Ovary (tissue), 7 donors: ENCODE measurements at regions not wholly inside any gene's neighbourhood (a gene's known extent, or its start where the extent isn't known, plus 50 kb on each side); places are given as distances from the start of the nearest gene placed in this dataset.

Experiments used
- DNase-seq, 5 donors: peaks; one replicate each; pipeline ENCODE4 v3.0.0-alpha.2; 2019 to 2020
- H3K27ac ChIP-seq, 2 donors: fragments of 200-600 bp; one replicate each; pipeline versions ENCODE4 v1.5.1 to v1.8.0; 2019 to 2022
- H3K27me3 ChIP-seq: fragments of 200-600 bp; one replicate; pipeline ENCODE4 v1.8.0; 2022
- H3K36me3 ChIP-seq: fragments of 200-600 bp; sonication (generic); one replicate; pipeline ENCODE4 v1.5.1; 2019
- H3K4me1 ChIP-seq: one replicate; pipeline ENCODE4 v1.8.1; 2013; ENCODE audit warnings: mild to moderate bottlenecking, moderate library complexity; ENCODE audit not compliant: insufficient read depth
- H3K4me3 ChIP-seq: fragments of 200-600 bp; sonication (generic); one replicate; pipeline ENCODE4 v1.5.1; 2017
- H3K9me3 ChIP-seq, 2 donors: fragments of 200-600 bp in 1 of 2; sonication (generic) in 1 of 2; one replicate each; pipeline versions ENCODE4 v1.5.1 to v1.8.1; 2013 to 2019; ENCODE audit warnings: mild to moderate bottlenecking in 1 of 2, moderate library complexity in 1 of 2
- EP300 ChIP-seq: sonication (generic); formaldehyde crosslinking; IDR thresholded peaks from one replicate; pipeline ENCODE4 v1.6.1; 2017; ENCODE audit warnings: antibody characterized with exemption
- POLR2A ChIP-seq: fragments of 450-650 bp; IDR thresholded peaks from one replicate; pipeline ENCODE4 v1.6.1; 2017; ENCODE audit warnings: antibody characterized with exemption, mild to moderate bottlenecking, moderate library complexity
- WGBS, 3 donors: extraction: QIAGEN DNeasy Blood & Tissue Kit in 1 of 3; methylation state at CpG; one replicate each; pipeline versions ENCODE4 v1.1.5 to v1.1.7; 2013 to 2017; 5-methylcytosine and 5-hydroxymethylcytosine counted together
- intact Hi-C, 4 donors: fragments of 100-400 bp; cut with DNase I; formaldehyde crosslinking; loops; one replicate each; pipeline versions ENCODE4 v1.11.0 to v1.15.1; 2022 to 2023
- TF ChIP-seq, protein P1 (sequence below), 3 donors: fragments of 450-650 bp in 2 of 3; fragments of 200-600 bp in 1 of 3; IDR thresholded peaks; one replicate each; pipeline versions ENCODE4 v1.5.1 to v1.8.0; 2016 to 2022; ENCODE audit warnings: antibody characterized with exemption in 3 of 3, mild to moderate bottlenecking in 1 of 3
- donor health status: DM: no; HTN: no; CAD: no; lungs with moderate emphysema.
- donor health status: DM: no; HTN: no; CAD: no.
- donor health status: Bipolar disorder and iron deficiency.
- donor health status: DM: no; HTN: no; CAD: no.
- donor health status: DM: yes; HTN: yes; CAD: no.

DNA sequence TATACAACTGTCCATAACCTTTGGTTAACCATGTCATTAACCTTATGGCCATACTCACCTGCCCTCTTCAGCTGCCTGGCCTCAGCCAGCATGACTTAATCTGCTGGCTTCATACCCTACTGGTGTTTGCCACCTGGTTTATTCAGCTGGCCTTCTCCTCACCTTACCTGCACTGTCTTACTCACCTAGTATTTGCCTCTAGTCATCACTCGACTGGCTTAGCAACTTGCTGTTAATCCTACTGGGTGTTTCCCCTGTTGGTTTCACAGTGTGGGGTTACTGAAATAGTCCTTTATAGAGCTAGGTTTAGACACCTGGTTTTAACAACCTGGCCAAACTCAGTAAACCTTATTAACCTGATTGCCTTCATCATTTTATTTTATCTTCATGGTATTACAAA, 96.4 kb downstream of the IL12A start:
- H3K36me3 ChIP-seq, result no peaks in the 10 kb centered on the region
- TF ChIP-seq, protein P1, sequence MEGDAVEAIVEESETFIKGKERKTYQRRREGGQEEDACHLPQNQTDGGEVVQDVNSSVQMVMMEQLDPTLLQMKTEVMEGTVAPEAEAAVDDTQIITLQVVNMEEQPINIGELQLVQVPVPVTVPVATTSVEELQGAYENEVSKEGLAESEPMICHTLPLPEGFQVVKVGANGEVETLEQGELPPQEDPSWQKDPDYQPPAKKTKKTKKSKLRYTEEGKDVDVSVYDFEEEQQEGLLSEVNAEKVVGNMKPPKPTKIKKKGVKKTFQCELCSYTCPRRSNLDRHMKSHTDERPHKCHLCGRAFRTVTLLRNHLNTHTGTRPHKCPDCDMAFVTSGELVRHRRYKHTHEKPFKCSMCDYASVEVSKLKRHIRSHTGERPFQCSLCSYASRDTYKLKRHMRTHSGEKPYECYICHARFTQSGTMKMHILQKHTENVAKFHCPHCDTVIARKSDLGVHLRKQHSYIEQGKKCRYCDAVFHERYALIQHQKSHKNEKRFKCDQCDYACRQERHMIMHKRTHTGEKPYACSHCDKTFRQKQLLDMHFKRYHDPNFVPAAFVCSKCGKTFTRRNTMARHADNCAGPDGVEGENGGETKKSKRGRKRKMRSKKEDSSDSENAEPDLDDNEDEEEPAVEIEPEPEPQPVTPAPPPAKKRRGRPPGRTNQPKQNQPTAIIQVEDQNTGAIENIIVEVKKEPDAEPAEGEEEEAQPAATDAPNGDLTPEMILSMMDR (IDR thresholded peaks at IDR 0.05), result no peak
- TF ChIP-seq EP300 (no peak), POLR2A (no peak)
- intact Hi-C loops, result no loop called here
- no peak overlapping the region for H3K27ac ChIP-seq
- no peak overlapping the region for H3K4me3 ChIP-seq
- H3K27me3 ChIP-seq, result no peaks in the 10 kb centered on the region
- H3K4me1 ChIP-seq, result no peaks in the 10 kb centered on the region
- H3K9me3 ChIP-seq, result no peaks in the 10 kb centered on the region
- DNase-seq, result no peak
- WGBS, 3 donors, result 80 to 92% (median 91%) methylated on average over 1 of the region's 1 CpG

GRCh38 chr3:160088492-160089137, 100.0 kb downstream of the IL12A start:
- H3K36me3 ChIP-seq, result no peaks in the 10 kb centered on the region
- H3K9me3 ChIP-seq, result no peaks in the 10 kb centered on the region
- WGBS, 3 donors, result 87 to 91% (median 89%) methylated on average over 3 of the region's 3 CpGs
- intact Hi-C loops, result no loop called here
- H3K27me3 ChIP-seq, result no peaks in the 10 kb centered on the region
- TF ChIP-seq POLR2A (no peak), EP300 (no peak)
- TF ChIP-seq, protein P1 (IDR thresholded peaks at IDR 0.05), result no peak
- H3K27ac ChIP-seq, result no peak overlapping the region
- H3K4me3 ChIP-seq, result no peak overlapping the region
- DNase-seq, result no peak
- no peaks in the 10 kb centered on the region for H3K4me1 ChIP-seq

- TF ChIP-seq, protein P1 (IDR thresholded peaks at IDR 0.05), result no peak
- TF ChIP-seq POLR2A, result no peak
- no peak for TF ChIP-seq EP300
- no peak overlapping the region for H3K27ac ChIP-seq
- H3K9me3 ChIP-seq, result no peaks in the 10 kb centered on the region
- no peaks in the 10 kb centered on the region for H3K36me3 ChIP-seq
- H3K4me1 ChIP-seq, result no peaks in the 10 kb centered on the region
- H3K27me3 ChIP-seq, result no peaks in the 10 kb centered on the region
- WGBS, 3 donors, result 92 to 97% (median 95%) methylated on average over 4 of the region's 4 CpGs
- H3K4me3 ChIP-seq, result no peak overlapping the region
- intact Hi-C loops, result no loop called here
- DNase-seq, result no peak
Observed at GRCh38 chr3:160090653-160091052, 102.0 kb downstream of the IL12A start.

DNA sequence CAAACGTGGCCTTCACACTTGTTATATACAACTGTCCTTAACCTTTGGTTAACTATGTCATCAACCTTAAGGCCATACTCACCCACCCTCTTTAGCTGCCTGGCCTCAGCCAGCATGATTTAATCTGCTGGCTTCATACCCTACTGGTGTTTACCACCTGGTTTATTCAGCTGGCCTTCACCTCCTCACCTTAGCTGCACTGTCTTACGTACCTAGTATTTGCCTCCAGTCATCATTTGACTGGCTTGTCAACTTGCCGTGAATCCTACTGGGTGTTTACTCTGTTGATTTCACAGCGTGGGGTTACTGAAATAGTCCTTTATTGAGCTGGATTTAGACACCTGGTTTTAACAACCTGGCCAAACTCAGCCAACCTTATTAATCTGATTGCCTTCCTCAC, 102.8 kb downstream of the IL12A start:
- Histone ChIP-seq H3K4me1 (no peaks in the 10 kb centered on the region), H3K27me3 (no peaks in the 10 kb centered on the region), H3K4me3 (no peak overlapping the region), H3K9me3 (no peaks in the 10 kb centered on the region), H3K36me3 (no peaks in the 10 kb centered on the region), H3K27ac (no peak overlapping the region)
- DNase-seq, result no peak
- TF ChIP-seq, protein P1 (IDR thresholded peaks at IDR 0.05), result no peak
- TF ChIP-seq POLR2A (no peak), EP300 (no peak)
- intact Hi-C loops, result no loop called here
- 85 to 88% (median 87%) methylated on average over 4 of the region's 4 CpGs for WGBS, 3 donors
